ENCODE measurements at regions not wholly inside any gene's neighbourhood (a gene's known extent, or its start where the extent isn't known, plus 50 kb on each side); places are given as distances from the start of the nearest gene placed in this dataset.
A peak's percentile ranks its signal among the peaks of the same experiment; 100 is the strongest.

- Histone ChIP-seq H3K4me3 (ENCODE audit: low read depth in 1 of 3, low read length in 3 of 3) (no peak overlapping the region), H3K9me3 (ENCODE audit: control insufficient read depth in 2 of 2, insufficient read depth in 1 of 2, low read depth in 1 of 2, low read length in 1 of 2) (no peaks in the 10 kb centered on the region), H3K27ac (ENCODE audit: low read depth in 1 of 3, low read length in 2 of 3) (no peak overlapping the region), H3K27me3 (ENCODE audit: control insufficient read depth in 3 of 3, insufficient read depth in 3 of 3, low read length in 3 of 3) (no peaks in the 10 kb centered on the region), H3K4me1 (ENCODE audit: control insufficient read depth in 3 of 3, insufficient read depth in 2 of 3, low read depth in 1 of 3, low read length in 2 of 3) (no peaks in the 10 kb centered on the region), H3K36me3 (ENCODE audit: control insufficient read depth in 3 of 3, insufficient read depth in 2 of 3, low read depth in 1 of 3, low read length in 3 of 3) (no peaks in the 10 kb centered on the region)
- DNase-seq (no peak), FAIRE-seq (no peak)
Measured at GRCh38 chr10:111871458-111871857, 312.1 kb downstream of the GPAM start.

- Histone ChIP-seq H3K36me3 (ENCODE audit: control insufficient read depth in 3 of 3, insufficient read depth in 2 of 3, low read depth in 1 of 3, low read length in 3 of 3) (no peaks in the 10 kb centered on the region), H3K27ac (ENCODE audit: low read depth in 1 of 3, low read length in 2 of 3) (no peak overlapping the region), H3K4me1 (ENCODE audit: control insufficient read depth in 3 of 3, insufficient read depth in 2 of 3, low read depth in 1 of 3, low read length in 2 of 3) (no peaks in the 10 kb centered on the region), H3K9me3 (ENCODE audit: control insufficient read depth in 2 of 2, insufficient read depth in 1 of 2, low read depth in 1 of 2, low read length in 1 of 2) (no peaks in the 10 kb centered on the region), H3K27me3 (ENCODE audit: control insufficient read depth in 3 of 3, insufficient read depth in 3 of 3, low read length in 3 of 3) (no peaks in the 10 kb centered on the region), H3K4me3 (ENCODE audit: low read depth in 1 of 3, low read length in 3 of 3) (no peak overlapping the region)
- FAIRE-seq (no peak), DNase-seq (peak in 1 of 2 donors; percentile 12)
- 9 to 40% (median 22%) methylated on average over 3 of the region's 3 CpGs for WGBS, 3 donors
Measured at GRCh38 chr10:111872591-111872990, 311.0 kb downstream of the GPAM start.

- H3K9me3 ChIP-seq (ENCODE audit: control insufficient read depth in 2 of 2, insufficient read depth in 1 of 2, low read depth in 1 of 2, low read length in 1 of 2) = no peaks in the 10 kb centered on the region
- WGBS, 3 donors = 77 to 86% (median 84%) methylated on average over 4 of the region's 4 CpGs
- FAIRE-seq = no peak
Measured at GRCh38 chr10:111873041-111873440, 310.5 kb downstream of the GPAM start.

GRCh38 chr10:111873621-111874135, 309.9 kb downstream of the GPAM start:
- no peaks in the 10 kb centered on the region for H3K36me3 ChIP-seq (ENCODE audit: control insufficient read depth in 3 of 3, insufficient read depth in 2 of 3, low read depth in 1 of 3, low read length in 3 of 3)
- H3K27ac ChIP-seq (ENCODE audit: low read depth in 1 of 3, low read length in 2 of 3) = no peak overlapping the region
- H3K4me1 ChIP-seq (ENCODE audit: control insufficient read depth in 3 of 3, insufficient read depth in 2 of 3, low read depth in 1 of 3, low read length in 2 of 3) = no peaks in the 10 kb centered on the region
- WGBS, 3 donors = 83 to 86% (median 85%) methylated on average over 7 of the region's 7 CpGs
- H3K27me3 ChIP-seq (ENCODE audit: control insufficient read depth in 3 of 3, insufficient read depth in 3 of 3, low read length in 3 of 3) = no peaks in the 10 kb centered on the region
- no peak overlapping the region for H3K4me3 ChIP-seq (ENCODE audit: low read depth in 1 of 3, low read length in 3 of 3)
- no peak for FAIRE-seq
- no peaks in the 10 kb centered on the region for H3K9me3 ChIP-seq (ENCODE audit: control insufficient read depth in 2 of 2, insufficient read depth in 1 of 2, low read depth in 1 of 2, low read length in 1 of 2)
- no peak for DNase-seq

More at GRCh38 chr10:111873041-111873440, 310.5 kb downstream of the GPAM start:
- H3K27ac ChIP-seq (ENCODE audit: low read depth in 1 of 3, low read length in 2 of 3) = no peak overlapping the region
- no peak overlapping the region for H3K4me3 ChIP-seq (ENCODE audit: low read depth in 1 of 3, low read length in 3 of 3)
- H3K36me3 ChIP-seq (ENCODE audit: control insufficient read depth in 3 of 3, insufficient read depth in 2 of 3, low read depth in 1 of 3, low read length in 3 of 3) = no peaks in the 10 kb centered on the region
- H3K4me1 ChIP-seq (ENCODE audit: control insufficient read depth in 3 of 3, insufficient read depth in 2 of 3, low read depth in 1 of 3, low read length in 2 of 3) = no peaks in the 10 kb centered on the region
- no peaks in the 10 kb centered on the region for H3K27me3 ChIP-seq (ENCODE audit: control insufficient read depth in 3 of 3, insufficient read depth in 3 of 3, low read length in 3 of 3)
- DNase-seq = no peak

- Histone ChIP-seq H3K27ac (ENCODE audit: low read depth in 1 of 3, low read length in 2 of 3) (no peak overlapping the region), H3K36me3 (ENCODE audit: control insufficient read depth in 3 of 3, insufficient read depth in 2 of 3, low read depth in 1 of 3, low read length in 3 of 3) (no peaks in the 10 kb centered on the region), H3K9me3 (ENCODE audit: control insufficient read depth in 2 of 2, insufficient read depth in 1 of 2, low read depth in 1 of 2, low read length in 1 of 2) (no peaks in the 10 kb centered on the region), H3K4me1 (ENCODE audit: control insufficient read depth in 3 of 3, insufficient read depth in 2 of 3, low read depth in 1 of 3, low read length in 2 of 3) (no peaks in the 10 kb centered on the region), H3K27me3 (ENCODE audit: control insufficient read depth in 3 of 3, insufficient read depth in 3 of 3, low read length in 3 of 3) (no peaks in the 10 kb centered on the region), H3K4me3 (ENCODE audit: low read depth in 1 of 3, low read length in 3 of 3) (no peak overlapping the region)
- DNase-seq = no peak
- no peak for FAIRE-seq
- 74 to 84% (median 79%) methylated on average over 3 of the region's 3 CpGs for WGBS, 3 donors
Measured at GRCh38 chr10:111874576-111874975, 309.0 kb downstream of the GPAM start.

GRCh38 chr10:111875725-111876124, 307.8 kb downstream of the GPAM start:
- H3K27me3 ChIP-seq (ENCODE audit: control insufficient read depth in 3 of 3, insufficient read depth in 3 of 3, low read length in 3 of 3) = no peaks in the 10 kb centered on the region
- no peaks in the 10 kb centered on the region for H3K36me3 ChIP-seq (ENCODE audit: control insufficient read depth in 3 of 3, insufficient read depth in 2 of 3, low read depth in 1 of 3, low read length in 3 of 3)
- H3K9me3 ChIP-seq (ENCODE audit: control insufficient read depth in 2 of 2, insufficient read depth in 1 of 2, low read depth in 1 of 2, low read length in 1 of 2) = no peaks in the 10 kb centered on the region
- no peak overlapping the region for H3K27ac ChIP-seq (ENCODE audit: low read depth in 1 of 3, low read length in 2 of 3)
- H3K4me3 ChIP-seq (ENCODE audit: low read depth in 1 of 3, low read length in 3 of 3) = no peak overlapping the region
- H3K4me1 ChIP-seq (ENCODE audit: control insufficient read depth in 3 of 3, insufficient read depth in 2 of 3, low read depth in 1 of 3, low read length in 2 of 3) = no peaks in the 10 kb centered on the region
- 57 to 87% (median 59%) methylated on average over 3 to 4 of the region's 4 CpGs for WGBS, 3 donors
- FAIRE-seq (no peak), DNase-seq (no peak)

- WGBS, 3 donors = 31 to 40% (median 33%) methylated on average over 3 of the region's 3 CpGs
- no peak overlapping the region for H3K27ac ChIP-seq (ENCODE audit: low read depth in 1 of 3, low read length in 2 of 3)
- DNase-seq = no peak
Measured at GRCh38 chr10:111877258-111877657, 306.3 kb downstream of the GPAM start.

GRCh38 chr10:111879969-111880368, 303.6 kb downstream of the GPAM start:
- no peaks in the 10 kb centered on the region for H3K9me3 ChIP-seq (ENCODE audit: control insufficient read depth in 2 of 2, insufficient read depth in 1 of 2, low read depth in 1 of 2, low read length in 1 of 2)
- H3K36me3 ChIP-seq (ENCODE audit: control insufficient read depth in 3 of 3, insufficient read depth in 2 of 3, low read depth in 1 of 3, low read length in 3 of 3) = no peaks in the 10 kb centered on the region
- 59 to 82% (median 77%) methylated on average over 2 of the region's 2 CpGs for whole genome bisulfite sequencing, 3 donors
- DNase-seq (no peak), FAIRE-seq (no peak)
- H3K27ac ChIP-seq (ENCODE audit: low read depth in 1 of 3, low read length in 2 of 3) = no peak overlapping the region
- no peak overlapping the region for H3K4me3 ChIP-seq (ENCODE audit: low read depth in 1 of 3, low read length in 3 of 3)
- H3K27me3 ChIP-seq (ENCODE audit: control insufficient read depth in 3 of 3, insufficient read depth in 3 of 3, low read length in 3 of 3) = no peaks in the 10 kb centered on the region
- no peaks in the 10 kb centered on the region for H3K4me1 ChIP-seq (ENCODE audit: control insufficient read depth in 3 of 3, insufficient read depth in 2 of 3, low read depth in 1 of 3, low read length in 2 of 3)

More at GRCh38 chr10:111877258-111877657, 306.3 kb downstream of the GPAM start:
- no peaks in the 10 kb centered on the region for H3K4me1 ChIP-seq (ENCODE audit: control insufficient read depth in 3 of 3, insufficient read depth in 2 of 3, low read depth in 1 of 3, low read length in 2 of 3)
- H3K4me3 ChIP-seq (ENCODE audit: low read depth in 1 of 3, low read length in 3 of 3) = no peak overlapping the region
- no peak for FAIRE-seq
- no peaks in the 10 kb centered on the region for H3K36me3 ChIP-seq (ENCODE audit: control insufficient read depth in 3 of 3, insufficient read depth in 2 of 3, low read depth in 1 of 3, low read length in 3 of 3)
- H3K9me3 ChIP-seq (ENCODE audit: control insufficient read depth in 2 of 2, insufficient read depth in 1 of 2, low read depth in 1 of 2, low read length in 1 of 2) = no peaks in the 10 kb centered on the region
- H3K27me3 ChIP-seq (ENCODE audit: control insufficient read depth in 3 of 3, insufficient read depth in 3 of 3, low read length in 3 of 3) = no peaks in the 10 kb centered on the region

GRCh38 chr10:111885046-111885445, 298.5 kb downstream of the GPAM start:
- Histone ChIP-seq H3K27ac (ENCODE audit: low read depth in 1 of 3, low read length in 2 of 3) (no peak overlapping the region), H3K9me3 (ENCODE audit: control insufficient read depth in 2 of 2, insufficient read depth in 1 of 2, low read depth in 1 of 2, low read length in 1 of 2) (no peaks in the 10 kb centered on the region), H3K36me3 (ENCODE audit: control insufficient read depth in 3 of 3, insufficient read depth in 2 of 3, low read depth in 1 of 3, low read length in 3 of 3) (no peaks in the 10 kb centered on the region), H3K4me3 (ENCODE audit: low read depth in 1 of 3, low read length in 3 of 3) (no peak overlapping the region), H3K27me3 (ENCODE audit: control insufficient read depth in 3 of 3, insufficient read depth in 3 of 3, low read length in 3 of 3) (no peaks in the 10 kb centered on the region), H3K4me1 (ENCODE audit: control insufficient read depth in 3 of 3, insufficient read depth in 2 of 3, low read depth in 1 of 3, low read length in 2 of 3) (no peaks in the 10 kb centered on the region)
- no peak for FAIRE-seq
- WGBS, 3 donors = 47 to 63% (median 47%) methylated on average over 1 of the region's 1 CpG
- no peak for DNase-seq

All from small intestine (tissue), 7 donors.